Left colon (tissue), 2 donors: ENCODE measurements at regions not wholly inside any gene's neighbourhood (a gene's known extent, or its start where the extent isn't known, plus 50 kb on each side); places are given as distances from the start of the nearest gene placed in this dataset.

ENCODE experiments used
- ATAC-seq: fragments of 200-7000 bp; cut with Tn5 transposase; one replicate; pipeline ENCODE4 v1.9.1; 2020; ENCODE audit warnings: mild to moderate bottlenecking, moderate library complexity
- DNase-seq, 2 donors: peaks; one replicate each; pipeline ENCODE4 v3.0.0-alpha.2; 2020
- intact Hi-C, 2 donors: fragments of 100-400 bp; cut with DNase I in 1 of 2; cut with micrococcal nuclease in 1 of 2; formaldehyde crosslinking; loops; one replicate each; pipeline versions ENCODE4 v1.11.2 to v1.14.0; 2022; cut with DNase I, micrococcal nuclease
- donor health status: DM: no; HTN: no; CAD: no.
- donor health status: DM: yes; HTN: yes; CAD: no.

DNA sequence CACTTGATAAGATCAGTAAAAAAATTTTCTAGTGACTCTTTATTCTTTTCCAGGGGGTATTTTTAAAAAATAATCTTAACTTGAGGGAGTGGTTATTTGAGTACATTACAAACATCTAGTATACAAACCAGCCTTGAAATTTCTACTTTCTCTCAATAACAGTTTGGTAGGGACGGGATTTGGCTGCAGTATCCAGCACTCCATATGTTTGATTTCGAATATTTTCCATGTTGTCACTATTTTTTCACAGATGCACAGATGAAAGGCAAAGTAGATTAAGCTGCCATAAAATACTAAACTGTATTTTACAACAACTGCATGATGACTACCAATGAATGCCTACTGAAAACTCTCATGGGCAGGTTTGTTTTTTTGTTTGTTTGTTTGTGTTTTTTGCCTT is 225.0 kb downstream of the COX7B2 start:
- DNase-seq (no peak), ATAC-seq (no peak)
- intact Hi-C loops, result no loop called here

DNA sequence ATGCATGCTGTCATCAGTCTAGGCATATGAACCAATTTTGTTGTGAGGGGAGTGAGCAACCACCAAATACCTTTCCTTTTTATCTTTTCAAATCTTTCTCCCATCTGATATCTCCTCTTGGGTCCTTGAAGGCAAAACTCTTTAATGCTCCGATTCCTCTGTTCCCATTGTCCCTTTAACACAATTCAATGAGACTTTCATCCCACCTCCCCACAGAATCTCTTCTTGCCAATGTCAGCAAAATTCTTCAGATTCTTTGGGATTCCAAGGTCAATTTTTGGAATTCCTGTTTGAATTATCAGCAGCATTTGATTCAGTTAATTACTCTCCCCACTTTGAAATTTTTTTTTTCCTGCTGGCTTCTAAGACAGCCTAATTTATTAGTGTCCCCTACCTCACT is 232.7 kb downstream of the COX7B2 start:
- ATAC-seq (no peak), DNase-seq (no peak)
- intact Hi-C loops, result no loop called here

DNA sequence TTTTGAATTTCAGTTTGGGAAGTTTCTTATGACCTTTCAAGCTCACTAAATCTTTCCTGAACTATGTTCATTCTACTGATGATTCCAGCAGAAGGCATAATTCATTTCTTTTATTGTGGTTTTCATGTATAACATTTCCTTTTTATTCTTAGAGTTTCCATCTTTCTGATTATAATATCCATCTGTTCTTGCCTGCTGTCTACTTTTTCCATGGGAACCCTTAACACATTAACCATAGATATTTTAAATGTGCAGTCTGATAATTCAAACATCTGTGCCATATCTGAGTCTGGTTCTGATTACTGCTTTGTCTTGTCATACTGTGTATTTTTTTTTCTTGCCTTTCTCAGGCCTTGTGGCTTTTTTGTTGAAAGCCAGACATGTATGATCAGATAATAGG is 234.7 kb downstream of the COX7B2 start:
- ATAC-seq, result no peak
- DNase-seq, result no peak
- intact Hi-C loops, result no loop called here

DNA sequence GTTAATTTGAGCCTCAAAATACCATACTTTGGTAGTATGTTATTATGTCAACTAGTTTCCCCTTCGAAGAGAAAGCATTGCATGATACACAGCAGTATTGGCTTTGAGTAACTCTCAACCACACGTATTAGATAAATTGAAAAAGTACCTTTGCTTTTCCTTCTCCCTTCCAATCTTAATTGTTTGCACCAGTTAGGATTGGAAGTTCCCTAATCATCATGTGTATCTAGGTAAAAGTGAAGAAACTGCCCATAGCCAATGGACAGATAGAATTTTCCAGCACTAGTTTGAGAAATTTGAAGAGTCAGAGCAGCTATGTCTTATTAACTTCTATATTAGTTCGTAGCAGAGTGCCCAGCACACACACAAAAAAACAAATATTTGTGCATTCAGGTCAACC is 241.3 kb downstream of the COX7B2 start:
- DNase-seq (no peak), ATAC-seq (no peak)
- intact Hi-C loops, result no loop called here

DNA sequence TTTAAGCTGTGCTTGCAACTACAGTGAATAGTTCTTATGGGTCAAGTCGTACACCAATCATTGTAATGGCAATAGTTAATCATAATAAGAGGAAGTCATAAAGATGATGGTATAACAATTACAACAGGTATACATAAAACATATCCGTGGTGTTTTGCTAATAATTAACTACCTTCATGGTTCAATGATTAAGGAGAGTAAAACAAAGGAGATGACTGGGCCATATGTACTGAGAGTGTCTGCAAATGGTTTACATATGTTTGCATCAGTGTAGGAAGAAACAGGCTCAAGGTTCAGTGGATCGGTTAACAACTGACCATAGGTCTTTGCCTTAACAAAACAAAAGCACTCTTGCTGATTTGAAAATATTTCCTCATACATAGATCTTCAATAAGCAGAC is 253.0 kb downstream of the COX7B2 start:
- no peak for DNase-seq
- intact Hi-C loops, result no loop called here

DNA sequence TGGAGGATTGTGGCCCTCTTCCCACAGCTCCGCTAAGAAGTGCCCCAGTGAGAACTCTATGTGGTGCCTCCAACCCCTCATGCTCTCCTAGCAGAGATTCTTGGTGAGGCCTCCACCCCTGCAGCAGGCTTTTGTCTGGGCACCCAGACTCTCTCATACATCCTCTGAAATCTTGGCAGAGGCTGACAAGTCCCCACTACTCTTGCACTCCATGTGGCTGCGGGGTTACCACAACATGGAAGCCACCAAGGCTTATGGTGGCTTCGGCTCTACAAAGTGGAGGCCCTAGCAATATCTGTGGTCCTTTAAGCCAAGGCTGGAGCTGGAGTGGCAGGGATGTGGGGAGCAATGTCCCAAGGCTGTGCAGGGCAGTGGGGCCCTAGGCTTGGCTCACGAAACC is 255.2 kb downstream of the COX7B2 start:
- intact Hi-C loops, result no loop called here
- ATAC-seq, result no peak
- no peak for DNase-seq

More for the DNA sequence above, 253.0 kb downstream of the COX7B2 start:
- peak; percentile 96 for ATAC-seq

DNA sequence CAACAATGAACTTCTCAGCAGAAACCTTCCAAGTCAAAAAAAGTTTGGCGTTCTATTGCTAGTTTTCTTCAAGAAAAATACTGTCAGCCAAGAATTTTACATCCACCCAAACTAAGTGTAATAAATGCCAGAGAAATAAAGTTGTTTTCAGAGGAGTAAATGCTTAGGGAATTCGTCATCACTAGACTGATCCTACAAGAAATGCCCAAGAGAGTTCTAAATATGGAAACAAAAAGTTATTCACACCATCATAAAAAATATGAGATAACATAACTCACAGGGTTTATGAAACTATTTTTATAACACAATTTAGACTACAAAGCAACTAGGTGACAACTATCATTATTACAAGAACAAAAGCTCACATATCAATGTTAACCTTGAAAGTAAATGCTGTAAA is 259.5 kb upstream of the GABRA2 start:
- ATAC-seq (peak; percentile 59), DNase-seq (no peak)
- intact Hi-C loops, result no loop called here

DNA sequence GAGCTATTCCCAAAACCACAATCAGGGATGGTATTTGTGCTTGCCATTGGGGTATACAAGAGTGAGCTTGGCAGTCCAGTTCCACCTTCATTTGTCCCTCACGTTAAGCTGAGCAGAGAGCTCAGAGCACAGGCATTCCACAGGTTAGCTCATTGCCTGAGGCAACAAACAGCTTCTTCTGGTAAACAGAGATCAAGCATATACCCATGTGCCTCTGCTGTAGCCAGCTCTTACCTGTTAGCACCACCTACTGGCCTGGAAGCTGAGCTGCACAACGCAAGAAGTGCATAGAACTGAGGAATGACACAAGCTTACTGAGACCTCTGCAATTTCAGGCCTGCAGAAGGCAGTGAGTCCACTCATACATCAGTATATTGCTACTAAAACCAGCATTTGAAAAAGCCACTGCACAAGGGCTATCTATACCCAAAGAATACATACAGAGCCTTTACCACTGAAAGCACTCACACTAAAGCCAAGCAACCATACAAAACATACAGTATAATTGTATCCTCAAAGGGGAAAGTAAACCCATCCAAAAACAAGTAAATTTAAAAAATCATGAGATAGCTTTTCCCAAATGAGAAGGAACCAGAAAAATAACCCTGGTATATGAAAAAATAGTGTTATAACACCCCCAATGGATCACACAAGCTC is 258.3 kb upstream of the GABRA2 start:
- intact Hi-C loops, result no loop called here
- ATAC-seq (peak; percentile 93), DNase-seq (peak in 1 of 2 donors; percentile 22)

DNA sequence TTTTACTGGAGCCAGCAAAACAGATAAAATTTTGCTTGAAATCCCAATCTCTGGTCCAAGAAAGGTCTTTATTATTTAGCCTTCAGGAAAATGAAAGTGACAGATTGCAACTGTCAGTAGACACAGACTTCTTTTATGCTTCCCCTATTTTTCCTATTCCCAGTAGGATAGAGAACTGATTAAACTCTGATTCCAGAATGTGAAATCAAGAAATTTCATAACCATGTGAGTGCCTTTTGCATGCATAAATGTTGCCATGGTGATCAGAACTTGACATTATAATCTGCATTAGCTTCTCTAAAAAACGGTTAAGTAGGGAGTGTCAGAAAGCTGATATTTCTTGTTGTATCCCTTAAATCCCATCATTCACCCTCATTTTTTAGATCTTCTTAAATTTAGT is 255.2 kb upstream of the GABRA2 start:
- intact Hi-C loops, result no loop called here
- no peak for DNase-seq
- no peak for ATAC-seq
